Fibroblast of the aortic adventitia (primary cell): ENCODE measurements at regions not wholly inside any gene's neighbourhood (a gene's known extent, or its start where the extent isn't known, plus 50 kb on each side); places are given as distances from the start of the nearest gene placed in this dataset.

Experiments
- DNase-seq: peaks from one replicate; pipeline ENCODE4 v3.0.0-alpha.2; 2010; ENCODE audit warnings: low read depth
- H3K4me3 ChIP-seq: 2 replicates; pipeline ENCODE4 v1.5.1; 2011; ENCODE audit warnings: low read depth, mild to moderate bottlenecking, control low read depth, low read length, moderate library complexity
- CTCF ChIP-seq: IDR thresholded peaks from 2 replicates; pipeline ENCODE4 v1.5.1; 2011; ENCODE audit warnings: mild to moderate bottlenecking, low read length, control low read depth, inconsistent platforms; ENCODE audit not compliant: insufficient read depth

GRCh38 chr13:108127406-108127805 is 87.9 kb downstream of the LIG4 start:
- no peak for TF ChIP-seq CTCF
- H3K4me3 ChIP-seq: no peak overlapping the region
- DNase-seq: no peak

DNA sequence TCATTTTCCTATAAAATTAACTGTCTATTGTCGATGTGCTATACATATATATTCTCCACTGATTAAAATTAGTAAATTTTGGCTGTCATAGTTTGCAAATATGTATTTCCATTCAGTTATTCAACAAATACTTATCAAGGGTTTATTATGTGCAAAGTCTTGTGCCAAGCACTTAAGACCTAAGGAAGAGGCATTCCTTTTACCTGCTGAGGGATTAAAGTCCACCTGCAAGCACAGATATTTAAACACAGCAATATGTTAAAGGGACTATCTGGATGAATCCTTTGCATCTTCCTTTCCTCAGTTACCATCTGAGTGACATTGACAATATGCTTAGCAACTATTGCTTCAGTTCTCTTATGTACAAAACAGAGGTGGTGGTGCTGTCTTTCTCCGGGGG is 89.3 kb downstream of the LIG4 start:
- no peak for TF ChIP-seq CTCF
- no peak for DNase-seq
- no peak overlapping the region for H3K4me3 ChIP-seq

- H3K4me3 ChIP-seq: no peak overlapping the region
- DNase-seq: no peak
- no peak for TF ChIP-seq CTCF
These were observed 93.9 kb downstream of the LIG4 start for GRCh38 chr13:108121406-108121805.

GRCh38 chr13:108120856-108121255 is 94.5 kb downstream of the LIG4 start:
- TF ChIP-seq CTCF: no peak
- no peak for DNase-seq
- no peak overlapping the region for H3K4me3 ChIP-seq

GRCh38 chr13:108120302-108120701 is 95.0 kb downstream of the LIG4 start:
- no peak for TF ChIP-seq CTCF
- no peak overlapping the region for H3K4me3 ChIP-seq
- no peak for DNase-seq

GRCh38 chr13:108115738-108116137 is 99.6 kb downstream of the LIG4 start:
- no peak for TF ChIP-seq CTCF
- no peak overlapping the region for H3K4me3 ChIP-seq
- no peak for DNase-seq

DNA sequence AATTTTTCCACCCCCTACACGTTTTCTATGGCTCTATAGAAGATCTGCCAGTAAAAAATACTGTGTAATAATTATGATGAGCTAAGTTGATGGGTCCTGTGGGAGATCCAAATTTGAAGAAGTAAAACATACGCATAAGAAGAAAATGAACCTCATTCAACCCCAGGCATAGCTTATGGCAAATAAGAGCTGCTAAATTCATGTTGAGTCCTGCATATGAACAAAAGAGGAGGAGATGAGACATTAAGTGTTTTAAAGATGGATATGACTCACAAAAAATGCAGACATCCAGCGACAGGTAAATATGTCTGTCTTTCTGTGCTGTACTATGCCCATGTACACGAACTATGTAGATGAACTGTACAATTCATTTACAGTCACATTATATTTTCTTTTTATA is 101.9 kb downstream of the LIG4 start:
- no peak overlapping the region for H3K4me3 ChIP-seq
- no peak for DNase-seq
- TF ChIP-seq CTCF: no peak
